ENCODE measurements at regions not wholly inside any gene's neighbourhood (a gene's known extent, or its start where the extent isn't known, plus 50 kb on each side); places are given as distances from the start of the nearest gene placed in this dataset.

- no peak for TF ChIP-seq CSRNP2 (CRISPR knock-in tag; conservative IDR thresholded peaks at IDR 0.05; ENCODE audit: low read depth)
- TF ChIP-seq NFIB (CRISPR knock-in tag; IDR thresholded peaks at IDR 0.05; ENCODE audit: borderline replicate concordance) = no peak
- TF ChIP-seq ZNF609 (CRISPR knock-in tag; IDR thresholded peaks at IDR 0.05; ENCODE audit: borderline replicate concordance) = no peak
- no peak for TF ChIP-seq THRA (CRISPR knock-in tag; IDR thresholded peaks at IDR 0.05; ENCODE audit: borderline replicate concordance)
- no peak for TF ChIP-seq SMAD1 (CRISPR knock-in tag; IDR thresholded peaks at IDR 0.05; ENCODE audit: borderline replicate concordance, low read depth)
- no peak for TF ChIP-seq ZBTB37 (CRISPR knock-in tag; IDR thresholded peaks at IDR 0.05)
- TF ChIP-seq PAWR (CRISPR knock-in tag; IDR thresholded peaks at IDR 0.05; ENCODE audit: borderline replicate concordance) = no peak
- TF ChIP-seq RBAK (CRISPR knock-in tag; IDR thresholded peaks at IDR 0.05) = no peak
- TF ChIP-seq NR3C1 (CRISPR knock-in tag; IDR thresholded peaks at IDR 0.05) = no peak
- no peak for TF ChIP-seq TAF15 (IDR thresholded peaks at IDR 0.05; ENCODE audit: low read depth, low read length, poor library complexity, severe bottlenecking)
These were observed 219.6 kb downstream of the GRXCR1 start (continued) for GRCh38 chr4:43112139-43112538.

Measured in HepG2 (cell line).